ENCODE measurements at regions not wholly inside any gene's neighbourhood (a gene's known extent, or its start where the extent isn't known, plus 50 kb on each side); places are given as distances from the start of the nearest gene placed in this dataset.
"Not testable (repeated sequence)": the region's sequence is repeated elsewhere in the genome, so short reads cannot be mapped to it uniquely, and the experiment has no call there.

DNA sequence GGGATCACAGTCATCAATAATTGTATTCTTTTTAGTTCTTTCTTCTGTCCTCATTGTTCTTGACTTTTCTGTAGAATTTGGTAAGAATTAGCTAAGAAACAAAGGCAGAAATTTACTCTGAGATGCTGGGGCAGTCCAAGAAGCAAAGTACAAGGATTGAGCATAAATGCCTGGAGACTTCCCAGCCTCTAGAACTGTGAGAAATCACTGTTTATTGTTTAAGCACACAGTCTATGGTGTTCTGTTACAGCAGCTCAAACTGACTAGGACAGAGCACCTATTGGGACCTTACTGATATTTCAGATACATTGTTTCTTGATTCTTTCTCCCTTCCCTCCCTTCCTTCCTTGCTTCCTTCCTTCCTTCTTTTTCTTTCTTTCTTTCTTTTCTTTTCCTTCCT, 192.7 kb upstream of the SLC35B3 start:
- DNase-seq (ENCODE audit: low spot score), result no peak

DNA sequence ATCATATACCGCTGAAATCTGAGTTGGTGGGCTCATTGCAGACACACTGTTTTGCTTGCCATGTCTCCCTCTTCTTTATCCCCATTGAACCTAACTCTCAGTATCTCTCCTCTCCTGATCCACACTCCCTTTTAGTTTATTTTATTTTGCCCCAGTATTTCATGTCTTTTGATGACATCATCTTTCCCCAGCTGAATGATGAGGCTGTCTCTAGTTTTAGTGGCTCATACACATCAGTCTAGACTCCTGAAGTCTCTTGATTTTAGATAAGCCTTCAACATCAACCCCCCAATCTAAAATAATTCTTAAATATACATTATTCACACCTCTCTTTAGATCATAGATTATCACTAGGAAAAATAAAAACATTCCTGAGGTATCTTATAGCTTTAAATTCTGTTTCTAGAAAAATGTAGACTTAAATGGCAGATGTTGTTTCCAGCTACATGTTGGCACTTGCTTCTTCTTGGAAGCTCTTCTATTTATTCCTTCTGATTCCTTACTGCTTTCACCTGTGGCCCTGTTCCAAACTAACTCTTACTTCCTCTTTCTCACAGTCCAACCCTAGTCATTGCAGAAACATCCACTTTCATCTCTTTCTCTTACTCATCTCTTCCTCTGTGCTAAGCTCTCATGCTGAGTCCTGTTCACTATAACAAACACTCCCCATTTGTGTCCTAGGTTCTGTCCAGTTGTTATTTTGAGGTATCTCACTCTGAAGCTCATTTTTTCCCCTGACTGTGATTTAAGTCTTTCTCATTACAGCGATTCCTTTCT, 191.9 kb upstream of the SLC35B3 start:
- DNase-seq (ENCODE audit: low spot score), result no peak

DNA sequence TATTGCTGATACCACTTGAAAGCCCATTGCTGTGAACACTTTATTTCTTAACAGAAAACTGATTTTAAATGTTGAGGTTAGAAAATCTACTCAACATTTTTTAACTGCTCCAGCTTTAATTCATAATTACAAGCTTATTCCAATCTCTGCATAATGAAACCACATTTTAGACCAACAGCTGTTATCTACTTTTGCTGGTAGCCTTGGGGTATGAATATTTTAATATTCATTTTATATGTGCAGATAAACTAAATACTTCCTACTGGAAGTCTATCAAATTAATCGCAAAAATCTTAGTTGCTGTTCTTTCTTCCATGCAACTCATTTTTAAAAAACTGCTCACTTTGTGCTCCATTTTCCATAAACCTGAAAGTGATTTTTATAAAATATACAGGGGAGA, 189.3 kb upstream of the SLC35B3 start:
- no peak for DNase-seq (ENCODE audit: low spot score)

DNA sequence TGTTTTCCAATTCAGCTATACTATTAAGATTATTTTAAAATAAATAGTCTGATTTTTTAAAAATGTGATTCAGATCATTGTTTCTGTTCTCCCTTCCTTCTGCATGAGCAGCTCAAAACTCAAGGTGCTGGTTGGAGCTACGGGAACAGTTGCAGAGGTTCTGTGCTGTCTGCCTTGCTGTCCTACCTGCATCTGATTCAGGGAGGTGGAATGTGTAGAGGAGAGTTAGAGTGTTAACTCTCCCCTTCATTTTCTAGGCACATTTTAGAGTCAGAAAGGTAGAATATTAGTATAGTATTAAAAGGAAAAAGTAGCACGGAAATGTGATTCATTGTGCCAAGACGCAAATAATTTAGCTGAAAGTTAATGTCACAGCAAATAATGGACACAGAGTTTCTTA, 188.1 kb upstream of the SLC35B3 start:
- no peak for DNase-seq (ENCODE audit: low spot score)

DNA sequence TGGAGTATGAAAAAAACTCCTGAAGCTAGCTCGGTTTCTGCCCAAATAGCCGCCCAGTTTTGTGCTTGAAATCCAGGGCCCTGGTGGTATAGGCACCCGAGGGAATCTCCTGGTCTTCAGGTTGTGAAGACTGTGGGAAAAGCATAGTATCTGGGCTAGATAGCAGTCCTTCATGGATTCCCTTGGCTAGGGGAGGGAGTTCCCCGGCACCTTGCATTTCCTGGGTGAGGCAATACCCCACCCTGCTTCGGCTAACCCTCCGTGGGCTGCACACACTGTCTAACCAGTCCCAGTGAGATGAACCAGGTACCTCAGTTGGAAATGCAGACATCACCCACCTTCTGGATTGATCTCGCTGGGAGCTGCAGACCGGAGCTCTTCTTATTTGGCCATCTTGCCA, 184.5 kb upstream of the SLC35B3 start:
- DNase-seq (ENCODE audit: low spot score), result no peak

DNA sequence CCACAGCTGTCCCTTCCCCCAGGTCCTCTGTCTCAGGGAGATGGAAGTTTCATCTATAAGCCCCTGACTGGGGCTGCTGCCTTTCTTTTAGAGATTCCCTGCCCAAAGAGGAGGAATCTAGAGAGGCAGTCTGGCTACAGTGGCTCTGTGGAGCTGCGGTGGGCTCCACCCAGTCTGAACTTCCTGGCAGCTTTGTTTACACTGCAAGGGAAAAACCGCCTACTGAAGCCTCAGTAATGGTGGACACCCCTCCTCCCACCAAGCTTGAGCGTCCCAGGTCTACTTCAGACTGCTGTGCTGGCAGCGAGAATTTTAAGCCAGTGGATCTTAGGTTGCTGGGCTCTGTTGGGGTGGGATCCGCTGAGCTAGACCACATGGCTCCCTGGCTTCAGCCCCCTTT, 184.1 kb upstream of the SLC35B3 start:
- not testable (repeated sequence) for DNase-seq (ENCODE audit: low spot score)

DNA sequence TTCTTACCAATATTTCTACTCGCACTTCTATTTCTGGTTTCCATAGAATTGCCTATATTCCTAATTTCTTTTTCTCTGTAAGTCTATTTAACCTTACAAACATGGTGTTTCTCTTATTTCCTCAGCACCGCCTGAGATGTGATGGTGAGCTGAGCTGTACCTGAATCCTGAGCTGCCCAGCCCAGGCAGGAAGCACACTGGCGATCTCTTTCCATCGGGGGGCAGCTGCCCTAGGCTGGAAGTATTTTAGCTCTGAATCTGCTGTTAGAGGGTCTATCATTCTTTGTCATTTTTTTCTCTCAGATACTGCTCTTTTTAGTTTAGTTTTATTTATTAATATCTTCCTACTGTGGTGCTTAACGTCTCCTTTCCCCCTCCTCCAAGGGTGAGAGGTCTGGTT, 173.4 kb upstream of the SLC35B3 start:
- DNase-seq (ENCODE audit: low spot score), result no peak

DNA sequence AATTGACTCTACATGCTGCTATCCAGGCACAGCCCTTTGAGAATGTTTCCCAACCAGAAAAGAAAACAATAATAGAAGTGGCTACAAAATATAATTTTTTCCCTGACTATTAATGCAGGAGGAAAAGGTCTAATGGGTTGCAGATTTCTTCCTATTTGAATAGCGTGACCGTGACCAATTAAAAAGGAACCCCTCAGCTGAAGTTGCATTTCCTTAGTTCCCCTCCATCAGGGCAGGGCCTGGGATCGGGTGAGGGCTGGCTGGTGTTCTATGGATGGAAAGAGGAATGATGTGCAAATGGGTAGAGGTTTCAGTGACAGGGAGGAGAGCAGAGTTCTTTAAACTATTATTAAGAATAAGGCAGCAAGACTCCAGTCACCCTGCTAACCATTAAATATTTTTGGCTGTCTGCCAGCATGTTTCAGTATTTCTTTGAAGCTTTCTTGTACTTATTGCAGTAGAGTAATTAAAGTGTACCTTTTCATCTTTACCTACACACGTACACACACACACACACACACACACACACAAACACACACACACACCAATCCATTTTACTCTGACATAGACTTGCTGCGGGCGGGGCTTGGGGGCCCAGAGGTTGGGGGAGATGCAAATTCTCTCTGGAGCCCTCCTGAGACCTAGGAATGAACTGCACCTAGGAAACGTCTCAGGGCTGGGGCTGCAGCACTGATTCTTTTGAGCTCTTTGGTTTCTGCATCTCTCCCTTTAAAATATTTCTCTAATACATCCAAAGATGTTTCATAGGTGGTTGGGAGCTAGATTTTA, 154.8 kb upstream of the SLC35B3 start:
- no peak for DNase-seq (ENCODE audit: low spot score)

DNA sequence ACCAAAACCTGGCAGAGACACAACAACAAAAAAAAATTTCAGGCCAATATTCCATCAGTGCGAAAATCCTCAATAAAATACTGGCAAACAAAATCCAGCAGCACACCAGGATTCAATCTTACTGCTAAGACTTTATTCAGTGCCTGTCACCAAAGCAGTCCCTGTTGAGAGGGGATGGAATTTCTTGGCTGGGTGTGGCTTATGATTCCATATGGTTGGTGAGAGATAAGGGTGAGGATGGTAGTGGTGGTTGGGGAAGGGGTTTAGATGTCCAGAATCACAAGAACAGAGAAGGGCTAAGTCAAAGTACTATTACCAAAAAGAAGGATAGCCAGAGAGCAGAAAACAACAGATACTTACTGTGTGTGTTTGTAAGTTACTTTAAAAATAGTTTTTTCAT, 152.8 kb upstream of the SLC35B3 start:
- no peak for DNase-seq (ENCODE audit: low spot score)

DNA sequence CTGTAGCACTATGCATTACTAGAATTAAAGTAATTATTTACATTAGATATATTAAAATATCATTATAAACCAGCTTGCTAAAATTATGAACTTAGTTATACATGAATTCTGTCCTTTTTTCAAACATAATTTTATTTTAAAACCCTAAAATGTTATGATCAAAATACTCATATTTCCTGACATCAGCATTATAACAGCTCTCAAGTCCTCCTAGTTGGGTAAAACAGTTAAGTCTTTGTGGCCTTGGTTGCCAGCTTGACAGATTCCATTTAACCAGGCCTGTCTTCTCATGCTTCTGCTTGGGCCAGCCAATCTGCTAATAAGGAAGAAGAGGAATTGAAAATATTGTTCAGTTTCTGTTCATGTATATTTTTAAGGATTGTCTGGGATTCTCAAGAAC, 147.9 kb upstream of the SLC35B3 start:
- DNase-seq (ENCODE audit: low spot score), result no peak

DNA sequence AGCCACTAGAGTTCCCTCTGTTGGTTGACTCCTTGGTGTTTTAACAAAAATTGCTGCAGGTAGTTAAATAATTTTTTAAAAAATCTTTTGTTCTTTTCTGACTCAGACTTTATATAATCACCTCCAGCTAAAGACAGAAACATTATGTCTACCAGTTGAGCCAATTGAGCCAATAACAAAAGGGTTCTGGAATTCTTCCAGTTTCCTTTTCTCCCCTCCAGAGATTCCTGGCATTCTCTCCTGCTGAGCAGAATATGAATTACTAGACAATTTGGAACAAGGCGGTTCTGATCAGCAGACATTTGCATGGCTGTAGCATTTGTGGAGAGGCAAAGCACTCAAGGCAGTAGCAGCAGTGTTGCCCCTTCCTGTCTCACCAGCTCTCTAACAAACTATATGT, 144.0 kb upstream of the SLC35B3 start:
- DNase-seq (ENCODE audit: low spot score), result no peak

DNA sequence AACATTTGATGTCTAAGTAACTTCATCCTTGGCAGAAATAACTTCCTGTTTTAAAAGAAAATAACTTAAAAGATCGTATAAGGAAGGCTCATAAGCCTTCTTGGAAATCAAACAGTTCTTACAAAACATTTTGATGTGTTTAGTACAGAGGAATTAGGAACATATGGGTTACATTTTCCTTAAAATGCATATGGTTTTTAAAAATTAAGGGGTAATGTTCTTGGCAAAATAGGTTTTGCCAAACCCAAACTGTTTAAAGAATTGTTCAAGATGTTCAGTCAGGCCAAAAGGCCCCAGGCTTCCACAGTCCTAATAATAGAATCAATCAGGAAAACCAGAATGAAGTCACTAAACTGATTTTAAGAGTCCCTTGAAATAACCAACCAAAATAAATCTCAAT, 142.7 kb upstream of the SLC35B3 start:
- DNase-seq (ENCODE audit: low spot score), result no peak

DNA sequence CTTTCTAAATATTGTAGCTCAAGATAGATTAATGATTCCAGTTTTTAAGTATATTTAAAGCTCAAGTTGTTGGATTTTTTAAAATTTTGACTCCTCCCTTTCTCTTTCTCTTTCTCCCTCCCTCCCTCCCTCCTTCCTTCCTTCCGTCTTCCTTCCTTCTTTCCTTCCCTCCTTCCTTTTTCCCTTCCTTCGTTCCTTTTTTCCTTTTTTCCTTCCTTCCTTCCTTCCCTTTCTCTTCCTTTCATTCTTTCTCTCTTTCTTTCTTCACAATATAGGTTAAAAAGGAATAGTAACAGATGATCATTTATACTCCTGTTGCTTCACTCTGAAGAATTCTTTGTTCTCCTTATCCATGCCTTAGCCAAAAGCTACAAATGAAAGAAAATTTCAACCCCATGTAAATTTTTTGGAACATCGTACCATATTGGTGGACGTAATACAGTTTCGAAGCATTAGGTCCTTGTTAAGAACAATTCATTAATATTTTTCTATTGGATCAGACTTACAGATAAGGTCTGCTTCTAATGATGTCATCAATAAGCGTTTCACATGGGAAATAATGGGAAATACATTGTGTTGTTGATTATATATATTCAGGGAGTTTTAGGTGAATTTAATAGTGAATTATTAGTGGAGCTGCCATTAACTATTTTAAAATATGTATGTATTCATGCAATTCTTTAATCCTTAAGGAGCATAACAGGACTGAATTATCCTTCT, 139.6 kb upstream of the SLC35B3 start:
- DNase-seq (ENCODE audit: low spot score), result no peak

DNA sequence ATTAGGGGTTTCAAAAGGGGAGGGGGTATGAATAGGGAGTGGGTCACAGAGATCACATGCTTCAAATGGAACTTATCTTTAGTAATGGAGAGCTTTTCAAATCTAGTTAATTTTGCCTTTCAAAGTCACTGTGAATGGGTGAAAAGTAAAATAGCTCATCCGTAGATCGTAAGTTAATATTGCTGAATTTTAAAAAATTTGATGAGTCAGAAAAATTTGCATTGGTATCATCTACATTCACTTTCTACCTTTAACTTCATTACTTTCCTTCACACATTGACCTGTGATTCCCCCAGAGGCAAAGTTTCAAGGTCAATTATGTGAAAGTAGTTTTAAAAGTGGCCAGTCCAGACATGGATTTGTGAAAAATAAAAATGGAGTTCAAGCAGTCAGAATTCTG, 139.0 kb upstream of the SLC35B3 start:
- DNase-seq (ENCODE audit: low spot score), result no peak

DNA sequence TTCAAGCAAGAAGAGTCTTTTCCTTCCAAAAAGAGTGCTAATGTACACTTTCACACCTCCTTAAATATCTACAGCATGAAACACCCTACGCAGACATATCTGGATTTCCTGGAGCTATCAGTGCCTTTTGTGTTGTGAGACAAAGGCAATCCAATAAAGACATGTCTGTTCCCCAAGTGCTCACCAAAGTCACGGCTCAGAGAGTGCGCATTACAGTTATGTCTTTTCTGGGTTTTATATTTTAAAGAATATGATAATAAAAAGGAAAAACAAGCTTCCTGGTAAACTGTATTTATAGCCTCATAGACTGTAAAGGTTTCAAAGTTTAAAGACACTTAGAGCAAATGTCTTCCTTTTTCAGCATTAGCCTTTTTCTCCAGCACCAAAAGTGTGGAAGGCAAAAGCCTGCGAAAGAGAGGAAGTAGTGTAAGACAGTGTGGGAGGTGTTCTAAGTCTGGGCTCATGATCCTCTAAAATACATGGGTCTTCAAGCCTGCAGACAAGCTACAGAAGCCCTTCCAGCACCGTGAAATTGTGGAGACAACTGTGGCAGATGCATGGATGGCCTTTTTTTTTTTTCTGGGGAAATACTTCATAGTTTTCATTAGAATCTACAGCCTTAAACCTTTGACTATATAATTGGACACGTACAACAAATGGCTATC, 135.0 kb upstream of the SLC35B3 start:
- no peak for DNase-seq (ENCODE audit: low spot score)

DNA sequence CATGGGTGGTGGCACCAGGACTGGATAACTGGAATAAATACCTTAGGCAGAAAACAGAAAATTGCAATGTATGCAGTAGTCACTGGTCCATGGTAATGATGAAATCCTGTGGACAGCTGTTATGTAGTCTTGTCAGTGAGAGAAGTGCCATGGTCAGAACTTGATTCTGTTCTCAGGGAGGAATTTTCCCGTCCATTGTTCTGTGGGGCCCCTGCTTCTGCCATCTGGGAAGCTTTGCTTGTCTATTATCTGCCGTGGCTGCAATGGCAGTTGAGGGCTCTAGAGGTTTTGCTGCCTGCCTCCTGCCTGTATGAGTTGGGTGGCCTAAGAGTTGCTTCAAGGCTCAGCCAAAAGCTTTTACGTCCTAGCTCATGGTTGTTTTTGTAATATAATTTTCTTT, 126.8 kb upstream of the SLC35B3 start:
- no peak for DNase-seq (ENCODE audit: low spot score)

DNA sequence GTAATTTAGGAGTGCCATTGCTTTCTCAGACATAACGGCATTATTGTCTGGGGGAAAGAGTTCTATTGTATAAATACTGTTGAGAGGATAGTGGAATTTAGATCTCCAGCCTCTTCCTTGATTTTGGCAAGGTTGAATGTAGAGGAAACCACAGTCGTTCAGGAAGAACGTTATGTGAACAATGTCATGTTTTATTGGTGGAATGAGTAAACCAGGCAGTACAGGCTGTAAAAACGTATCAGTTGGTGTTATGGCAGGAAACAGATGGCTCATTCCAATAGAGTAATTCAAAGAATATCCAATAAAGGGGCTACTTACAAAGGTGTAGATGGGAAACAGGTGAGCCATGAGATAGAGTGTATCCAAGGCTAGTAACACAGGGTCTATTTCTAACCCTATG, 123.6 kb upstream of the SLC35B3 start:
- no peak for DNase-seq (ENCODE audit: low spot score)

DNA sequence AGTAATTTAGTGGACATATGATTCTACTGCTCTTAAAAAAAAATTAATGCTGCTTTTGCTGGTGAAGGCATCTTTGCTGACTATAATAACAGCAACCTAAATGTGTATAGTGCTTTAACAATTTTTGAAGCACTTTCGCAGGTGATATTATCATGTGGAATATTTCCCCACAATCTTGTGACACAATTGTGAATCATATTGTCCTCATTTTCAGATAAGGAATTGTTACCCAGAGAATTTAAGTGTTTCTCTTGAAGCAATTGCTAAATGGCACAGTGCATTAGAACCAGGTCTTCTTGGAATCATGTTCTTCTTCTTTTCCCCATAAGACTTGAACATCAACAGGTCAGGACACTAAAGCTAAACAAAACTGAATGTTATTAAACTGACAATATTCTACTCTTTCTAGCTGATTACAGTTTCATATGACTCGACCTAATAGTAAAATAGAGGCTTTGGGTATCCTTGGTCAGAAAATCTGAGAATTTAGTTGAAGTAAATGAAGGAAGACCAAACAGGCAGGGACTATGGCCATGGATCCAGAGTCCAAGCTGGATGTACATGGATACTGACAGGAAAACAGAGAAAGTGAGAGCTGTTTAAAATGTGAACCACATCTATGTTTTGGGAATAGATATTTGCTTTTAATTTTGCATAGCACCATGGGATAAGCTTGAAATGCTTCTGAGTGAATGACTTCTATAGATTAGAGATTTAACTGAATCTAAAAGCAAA, 121.8 kb upstream of the SLC35B3 start:
- DNase-seq (ENCODE audit: low spot score), result no peak

DNA sequence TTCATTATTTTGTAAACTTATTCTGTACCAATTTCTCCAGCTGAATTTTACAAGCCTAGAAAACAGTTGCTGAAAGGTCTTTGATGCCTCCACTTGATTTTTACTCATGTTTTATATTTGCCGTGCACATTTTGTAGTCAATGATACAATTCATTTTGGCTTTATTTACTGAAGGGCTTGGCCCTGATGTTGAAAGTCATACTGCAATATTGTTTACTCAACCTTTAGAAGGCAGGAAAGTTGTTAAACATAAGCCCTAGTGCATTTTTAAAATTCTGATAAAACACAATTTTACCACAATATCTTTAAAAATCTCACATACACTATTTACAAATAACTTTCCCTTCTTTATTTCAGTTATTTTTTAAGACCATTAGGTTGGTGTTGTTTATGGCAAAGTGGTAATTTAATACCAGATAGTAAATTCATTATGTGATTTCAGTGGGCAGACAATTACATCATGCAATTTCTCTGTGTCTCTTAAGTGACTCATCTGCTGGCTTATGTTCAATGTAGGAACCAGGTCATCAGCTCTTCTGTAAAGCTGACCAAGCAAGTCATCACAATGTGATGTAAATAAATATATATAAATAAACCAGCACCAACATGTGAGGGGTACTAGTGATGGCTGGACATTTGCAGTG, 121.1 kb upstream of the SLC35B3 start:
- DNase-seq (ENCODE audit: low spot score), result no peak

DNA sequence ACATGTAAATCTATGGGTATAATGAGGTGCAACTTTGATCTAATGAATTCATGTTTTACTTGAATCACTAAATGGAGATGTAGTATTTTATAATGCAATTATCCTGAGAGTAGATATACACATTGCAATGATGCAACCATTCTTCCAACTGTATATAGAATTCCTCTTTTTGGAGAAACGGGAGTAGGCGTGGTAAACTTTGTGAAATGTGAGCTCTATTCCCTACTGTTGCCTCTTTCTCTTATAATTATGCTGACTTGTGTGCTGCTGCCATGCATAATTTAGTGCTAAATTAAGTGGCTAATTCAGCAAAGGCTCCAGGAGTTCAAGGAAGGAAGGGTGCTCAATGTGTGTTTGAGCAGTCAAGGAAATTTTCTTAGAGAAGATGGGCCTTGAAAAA, 116.6 kb upstream of the SLC35B3 start:
- DNase-seq (ENCODE audit: low spot score), result no peak

DNA sequence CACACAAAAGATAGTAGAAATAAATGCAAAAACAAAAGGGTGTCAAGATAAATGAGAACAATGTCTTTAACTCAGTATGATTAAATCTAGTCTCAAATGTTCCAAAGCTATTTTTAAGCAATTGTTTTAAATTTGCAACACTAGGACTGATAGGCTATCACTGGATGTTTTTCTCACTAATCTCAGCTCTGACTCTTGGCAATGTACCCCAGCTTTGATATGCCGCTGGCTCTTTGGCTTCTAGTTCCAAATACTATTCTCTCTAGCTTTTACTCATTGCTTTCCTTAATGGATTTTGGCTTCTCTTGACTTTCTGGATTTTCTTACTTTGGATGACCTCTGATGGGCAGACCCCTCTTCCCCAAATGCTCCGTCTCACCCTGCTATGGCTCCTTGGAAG, 116.0 kb upstream of the SLC35B3 start:
- DNase-seq (ENCODE audit: low spot score), result no peak
